Lower lobe of right lung (tissue), 2 donors: ENCODE measurements at regions not wholly inside any gene's neighbourhood (a gene's known extent, or its start where the extent isn't known, plus 50 kb on each side); places are given as distances from the start of the nearest gene placed in this dataset.

Experiments
- ATAC-seq, 2 donors: fragments of 200-7000 bp; cut with Tn5 transposase; one replicate each; pipeline ENCODE4 v1.9.1; 2020 to 2022; ENCODE audit warnings: mild to moderate bottlenecking in 2 of 2, moderate library complexity in 2 of 2
- DNase-seq: peaks from one replicate; pipeline ENCODE4 v3.0.0-alpha.2; 2020
- H3K27ac ChIP-seq: fragments of 200-600 bp; one replicate; pipeline ENCODE4 v1.8.0; 2022
- H3K27me3 ChIP-seq: fragments of 200-600 bp; one replicate; pipeline ENCODE4 v1.8.0; 2022; ENCODE audit warnings: low read depth
- H3K36me3 ChIP-seq: fragments of 200-600 bp; one replicate; pipeline ENCODE4 v1.8.0; 2022; ENCODE audit warnings: mild to moderate bottlenecking
- H3K4me1 ChIP-seq: fragments of 200-600 bp; one replicate; pipeline ENCODE4 v1.8.0; 2022
- H3K4me3 ChIP-seq: fragments of 200-600 bp; one replicate; pipeline ENCODE4 v1.8.0; 2022; ENCODE audit warnings: mild to moderate bottlenecking
- H3K9me3 ChIP-seq: fragments of 200-600 bp; one replicate; pipeline ENCODE4 v1.8.0; 2022
- intact Hi-C: fragments of 100-400 bp; cut with DNase I; formaldehyde crosslinking; loops from one replicate; pipeline ENCODE4 v1.11.0; 2022
- TF ChIP-seq, protein P1 (sequence below): fragments of 200-600 bp; IDR thresholded peaks from one replicate; pipeline ENCODE4 v1.8.0; 2022; ENCODE audit warnings: antibody characterized with exemption, mild to moderate bottlenecking
- donor health status: DM: no; HTN: yes; CAD: no; lungs with severe emphysema.

- intact Hi-C loops = no loop called here
- DNase-seq (no peak), ATAC-seq (no peak)
- H3K4me3 ChIP-seq = no peak overlapping the region
- H3K36me3 ChIP-seq = no peaks in the 10 kb centered on the region
- TF ChIP-seq, protein P1, sequence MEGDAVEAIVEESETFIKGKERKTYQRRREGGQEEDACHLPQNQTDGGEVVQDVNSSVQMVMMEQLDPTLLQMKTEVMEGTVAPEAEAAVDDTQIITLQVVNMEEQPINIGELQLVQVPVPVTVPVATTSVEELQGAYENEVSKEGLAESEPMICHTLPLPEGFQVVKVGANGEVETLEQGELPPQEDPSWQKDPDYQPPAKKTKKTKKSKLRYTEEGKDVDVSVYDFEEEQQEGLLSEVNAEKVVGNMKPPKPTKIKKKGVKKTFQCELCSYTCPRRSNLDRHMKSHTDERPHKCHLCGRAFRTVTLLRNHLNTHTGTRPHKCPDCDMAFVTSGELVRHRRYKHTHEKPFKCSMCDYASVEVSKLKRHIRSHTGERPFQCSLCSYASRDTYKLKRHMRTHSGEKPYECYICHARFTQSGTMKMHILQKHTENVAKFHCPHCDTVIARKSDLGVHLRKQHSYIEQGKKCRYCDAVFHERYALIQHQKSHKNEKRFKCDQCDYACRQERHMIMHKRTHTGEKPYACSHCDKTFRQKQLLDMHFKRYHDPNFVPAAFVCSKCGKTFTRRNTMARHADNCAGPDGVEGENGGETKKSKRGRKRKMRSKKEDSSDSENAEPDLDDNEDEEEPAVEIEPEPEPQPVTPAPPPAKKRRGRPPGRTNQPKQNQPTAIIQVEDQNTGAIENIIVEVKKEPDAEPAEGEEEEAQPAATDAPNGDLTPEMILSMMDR = no peak
- peaks cover 3% of the 10 kb centered on the region for H3K27me3 ChIP-seq
- no peaks in the 10 kb centered on the region for H3K9me3 ChIP-seq
- H3K4me1 ChIP-seq = no peaks in the 10 kb centered on the region
- no peak overlapping the region for H3K27ac ChIP-seq
Observed at GRCh38 chr5:126686451-126687126, 85.8 kb downstream of the PHAX start.

DNA sequence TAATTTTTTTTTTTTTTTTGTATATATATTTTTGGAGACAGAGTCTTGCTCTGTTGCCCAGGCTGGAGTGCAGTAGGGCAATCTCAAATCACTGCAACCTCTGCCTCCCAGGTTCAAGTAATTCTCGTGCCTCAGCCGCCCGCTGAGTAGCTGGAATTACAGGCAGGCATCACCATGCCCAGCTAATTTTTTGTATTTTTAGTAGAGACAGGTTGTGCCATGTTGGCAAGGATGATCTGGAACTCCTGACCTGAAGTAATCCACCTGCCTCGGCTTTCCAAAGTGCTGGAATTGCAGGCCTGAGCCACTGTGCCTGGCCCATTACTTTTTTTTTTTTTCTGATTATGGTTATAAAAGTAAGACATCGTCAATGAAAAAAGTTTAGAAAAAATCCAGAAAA, 84.0 kb upstream of the LMNB1 start:
- no peak overlapping the region for H3K4me3 ChIP-seq
- H3K27me3 ChIP-seq = no peaks in the 10 kb centered on the region
- ATAC-seq (no peak), DNase-seq (no peak)
- H3K27ac ChIP-seq = no peak overlapping the region
- H3K4me1 ChIP-seq = no peaks in the 10 kb centered on the region
- no peaks in the 10 kb centered on the region for H3K9me3 ChIP-seq
- no peaks in the 10 kb centered on the region for H3K36me3 ChIP-seq
- intact Hi-C loops = no loop called here
- TF ChIP-seq, protein P1 = no peak

DNA sequence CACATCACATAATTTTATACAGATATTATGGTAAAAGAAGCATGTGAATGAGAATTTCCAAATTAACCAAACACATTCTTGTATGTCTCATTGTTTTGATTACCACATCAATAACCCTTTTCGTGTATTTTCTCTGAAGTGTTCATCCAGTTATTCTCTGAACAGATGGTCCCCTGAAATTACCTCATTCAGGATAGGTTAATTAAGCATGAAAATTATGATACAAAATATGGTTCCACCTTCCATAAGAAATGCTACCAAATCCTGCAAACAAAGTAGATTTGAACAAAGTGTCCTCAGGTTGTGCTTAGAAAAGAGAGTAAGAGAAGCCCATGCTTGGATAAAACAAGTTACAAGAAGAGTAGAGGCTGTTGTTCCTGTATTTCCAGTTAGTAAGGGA, 83.1 kb upstream of the LMNB1 start:
- H3K4me3 ChIP-seq = no peak overlapping the region
- ATAC-seq (no peak), DNase-seq (no peak)
- intact Hi-C loops = no loop called here
- H3K27me3 ChIP-seq = no peaks in the 10 kb centered on the region
- no peaks in the 10 kb centered on the region for H3K36me3 ChIP-seq
- TF ChIP-seq, protein P1 = no peak
- H3K27ac ChIP-seq = no peak overlapping the region
- no peaks in the 10 kb centered on the region for H3K9me3 ChIP-seq
- no peaks in the 10 kb centered on the region for H3K4me1 ChIP-seq

GRCh38 chr5:126694403-126694802, 82.5 kb upstream of the LMNB1 start:
- no peaks in the 10 kb centered on the region for H3K9me3 ChIP-seq
- no peak overlapping the region for H3K27ac ChIP-seq
- no peaks in the 10 kb centered on the region for H3K4me1 ChIP-seq
- no peak overlapping the region for H3K4me3 ChIP-seq
- ATAC-seq (no peak), DNase-seq (no peak)
- no peaks in the 10 kb centered on the region for H3K27me3 ChIP-seq
- no peaks in the 10 kb centered on the region for H3K36me3 ChIP-seq
- TF ChIP-seq, protein P1 = no peak
- intact Hi-C loops = no loop called here

GRCh38 chr5:126695091-126695490, 81.8 kb upstream of the LMNB1 start:
- TF ChIP-seq, protein P1 = no peak
- intact Hi-C loops = no loop called here
- DNase-seq = no peak
- H3K9me3 ChIP-seq = no peaks in the 10 kb centered on the region
- H3K27ac ChIP-seq = no peak overlapping the region
- ATAC-seq = no peak
- no peaks in the 10 kb centered on the region for H3K36me3 ChIP-seq
- H3K4me1 ChIP-seq = no peaks in the 10 kb centered on the region
- no peaks in the 10 kb centered on the region for H3K27me3 ChIP-seq
- H3K4me3 ChIP-seq = no peak overlapping the region
